GM23338 (cell line): ENCODE measurements at regions not wholly inside any gene's neighbourhood (a gene's known extent, or its start where the extent isn't known, plus 50 kb on each side); places are given as distances from the start of the nearest gene placed in this dataset.

Experiments
- CREB1 ChIP-seq: fragments of 250-450 bp; sonication (Bioruptor Pico); IDR thresholded peaks from 2 replicates; pipeline ENCODE4 v1.5.0; 2020; ENCODE audit warnings: low read depth, mild to moderate bottlenecking, moderate library complexity
- TF ChIP-seq, protein P1 (sequence below): fragments of 250-450 bp; sonication (Bioruptor Pico); IDR thresholded peaks from 2 replicates; pipeline ENCODE4 v1.5.0; 2020; ENCODE audit warnings: mild to moderate bottlenecking, moderate library complexity
- TF ChIP-seq, protein P2 (sequence below): IDR thresholded peaks from 2 replicates; pipeline ENCODE4 v1.6.1; 2016; ENCODE audit warnings: antibody characterized with exemption
- TF ChIP-seq, protein P3 (sequence below): IDR thresholded peaks from one replicate; pipeline ENCODE4 v1.6.1; 2018; ENCODE audit warnings: antibody characterized with exemption; ENCODE audit not compliant: unreplicated experiment

DNA sequence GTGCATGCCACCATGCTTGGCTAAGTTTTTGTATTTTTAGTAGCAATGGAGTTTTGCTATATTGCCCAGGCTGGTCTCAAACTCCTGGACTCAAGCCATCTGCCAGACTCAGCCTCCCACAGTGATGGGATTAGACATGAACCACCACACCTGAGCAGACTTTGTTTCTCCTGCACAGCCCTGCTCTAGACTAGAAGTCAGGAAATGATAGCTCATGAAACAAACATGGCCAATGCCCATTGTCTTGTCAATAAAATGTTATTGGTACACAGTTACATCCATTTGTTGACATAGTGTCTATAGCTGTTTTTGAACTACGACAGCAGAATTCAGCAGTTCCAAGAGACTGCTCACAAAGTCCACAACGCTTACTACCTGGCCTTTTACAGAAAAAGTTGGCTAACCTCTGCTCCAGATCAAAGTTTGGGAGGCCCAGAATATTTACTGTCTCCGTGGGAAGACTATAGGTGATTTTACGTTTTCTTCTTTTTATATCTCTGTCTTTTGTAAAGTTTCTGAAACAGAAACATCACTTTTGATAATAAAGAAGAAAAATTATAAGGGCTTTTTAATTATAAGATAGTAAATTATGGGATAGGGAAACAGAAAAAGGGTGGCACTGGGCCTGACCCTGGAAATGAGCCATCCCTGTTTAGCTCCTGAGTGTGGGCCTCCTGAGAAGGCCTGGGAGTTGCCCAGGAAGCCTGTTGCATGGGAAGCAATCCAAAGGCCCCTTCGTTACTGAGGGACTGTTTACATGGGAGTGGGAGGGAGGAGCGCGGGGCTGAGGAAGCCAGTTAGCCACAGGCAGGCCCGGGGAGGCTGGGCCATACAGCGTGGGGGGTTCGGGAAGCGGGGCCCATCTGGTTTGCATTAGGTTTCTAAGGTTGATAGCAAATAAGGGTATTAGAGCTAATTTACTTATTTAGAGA, 201.5 kb downstream of the IRF8 start (continued):
- TF ChIP-seq, protein P1, sequence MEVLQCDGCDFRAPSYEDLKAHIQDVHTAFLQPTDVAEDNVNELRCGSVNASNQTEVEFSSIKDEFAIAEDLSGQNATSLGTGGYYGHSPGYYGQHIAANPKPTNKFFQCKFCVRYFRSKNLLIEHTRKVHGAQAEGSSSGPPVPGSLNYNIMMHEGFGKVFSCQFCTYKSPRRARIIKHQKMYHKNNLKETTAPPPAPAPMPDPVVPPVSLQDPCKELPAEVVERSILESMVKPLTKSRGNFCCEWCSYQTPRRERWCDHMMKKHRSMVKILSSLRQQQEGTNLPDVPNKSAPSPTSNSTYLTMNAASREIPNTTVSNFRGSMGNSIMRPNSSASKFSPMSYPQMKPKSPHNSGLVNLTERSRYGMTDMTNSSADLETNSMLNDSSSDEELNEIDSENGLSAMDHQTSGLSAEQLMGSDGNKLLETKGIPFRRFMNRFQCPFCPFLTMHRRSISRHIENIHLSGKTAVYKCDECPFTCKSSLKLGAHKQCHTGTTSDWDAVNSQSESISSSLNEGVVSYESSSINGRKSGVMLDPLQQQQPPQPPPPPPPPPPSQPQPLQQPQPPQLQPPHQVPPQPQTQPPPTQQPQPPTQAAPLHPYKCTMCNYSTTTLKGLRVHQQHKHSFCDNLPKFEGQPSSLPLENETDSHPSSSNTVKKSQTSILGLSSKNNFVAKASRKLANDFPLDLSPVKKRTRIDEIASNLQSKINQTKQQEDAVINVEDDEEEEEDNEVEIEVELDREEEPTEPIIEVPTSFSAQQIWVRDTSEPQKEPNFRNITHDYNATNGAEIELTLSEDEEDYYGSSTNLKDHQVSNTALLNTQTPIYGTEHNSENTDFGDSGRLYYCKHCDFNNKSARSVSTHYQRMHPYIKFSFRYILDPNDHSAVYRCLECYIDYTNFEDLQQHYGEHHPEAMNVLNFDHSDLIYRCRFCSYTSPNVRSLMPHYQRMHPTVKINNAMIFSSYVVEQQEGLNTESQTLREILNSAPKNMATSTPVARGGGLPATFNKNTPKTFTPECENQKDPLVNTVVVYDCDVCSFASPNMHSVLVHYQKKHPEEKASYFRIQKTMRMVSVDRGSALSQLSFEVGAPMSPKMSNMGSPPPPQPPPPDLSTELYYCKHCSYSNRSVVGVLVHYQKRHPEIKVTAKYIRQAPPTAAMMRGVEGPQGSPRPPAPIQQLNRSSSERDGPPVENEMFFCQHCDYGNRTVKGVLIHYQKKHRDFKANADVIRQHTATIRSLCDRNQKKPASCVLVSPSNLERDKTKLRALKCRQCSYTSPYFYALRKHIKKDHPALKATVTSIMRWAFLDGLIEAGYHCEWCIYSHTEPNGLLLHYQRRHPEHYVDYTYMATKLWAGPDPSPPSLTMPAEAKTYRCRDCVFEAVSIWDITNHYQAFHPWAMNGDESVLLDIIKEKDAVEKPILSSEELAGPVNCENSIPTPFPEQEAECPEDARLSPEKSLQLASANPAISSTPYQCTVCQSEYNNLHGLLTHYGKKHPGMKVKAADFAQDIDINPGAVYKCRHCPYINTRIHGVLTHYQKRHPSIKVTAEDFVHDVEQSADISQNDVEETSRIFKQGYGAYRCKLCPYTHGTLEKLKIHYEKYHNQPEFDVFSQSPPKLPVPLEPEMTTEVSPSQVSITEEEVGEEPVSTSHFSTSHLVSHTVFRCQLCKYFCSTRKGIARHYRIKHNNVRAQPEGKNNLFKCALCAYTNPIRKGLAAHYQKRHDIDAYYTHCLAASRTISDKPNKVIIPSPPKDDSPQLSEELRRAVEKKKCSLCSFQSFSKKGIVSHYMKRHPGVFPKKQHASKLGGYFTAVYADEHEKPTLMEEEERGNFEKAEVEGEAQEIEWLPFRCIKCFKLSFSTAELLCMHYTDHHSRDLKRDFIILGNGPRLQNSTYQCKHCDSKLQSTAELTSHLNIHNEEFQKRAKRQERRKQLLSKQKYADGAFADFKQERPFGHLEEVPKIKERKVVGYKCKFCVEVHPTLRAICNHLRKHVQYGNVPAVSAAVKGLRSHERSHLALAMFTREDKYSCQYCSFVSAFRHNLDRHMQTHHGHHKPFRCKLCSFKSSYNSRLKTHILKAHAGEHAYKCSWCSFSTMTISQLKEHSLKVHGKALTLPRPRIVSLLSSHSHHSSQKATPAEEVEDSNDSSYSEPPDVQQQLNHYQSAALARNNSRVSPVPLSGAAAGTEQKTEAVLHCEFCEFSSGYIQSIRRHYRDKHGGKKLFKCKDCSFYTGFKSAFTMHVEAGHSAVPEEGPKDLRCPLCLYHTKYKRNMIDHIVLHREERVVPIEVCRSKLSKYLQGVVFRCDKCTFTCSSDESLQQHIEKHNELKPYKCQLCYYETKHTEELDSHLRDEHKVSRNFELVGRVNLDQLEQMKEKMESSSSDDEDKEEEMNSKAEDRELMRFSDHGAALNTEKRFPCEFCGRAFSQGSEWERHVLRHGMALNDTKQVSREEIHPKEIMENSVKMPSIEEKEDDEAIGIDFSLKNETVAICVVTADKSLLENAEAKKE (CRISPR knock-in tag) = no peak
- TF ChIP-seq, protein P2, sequence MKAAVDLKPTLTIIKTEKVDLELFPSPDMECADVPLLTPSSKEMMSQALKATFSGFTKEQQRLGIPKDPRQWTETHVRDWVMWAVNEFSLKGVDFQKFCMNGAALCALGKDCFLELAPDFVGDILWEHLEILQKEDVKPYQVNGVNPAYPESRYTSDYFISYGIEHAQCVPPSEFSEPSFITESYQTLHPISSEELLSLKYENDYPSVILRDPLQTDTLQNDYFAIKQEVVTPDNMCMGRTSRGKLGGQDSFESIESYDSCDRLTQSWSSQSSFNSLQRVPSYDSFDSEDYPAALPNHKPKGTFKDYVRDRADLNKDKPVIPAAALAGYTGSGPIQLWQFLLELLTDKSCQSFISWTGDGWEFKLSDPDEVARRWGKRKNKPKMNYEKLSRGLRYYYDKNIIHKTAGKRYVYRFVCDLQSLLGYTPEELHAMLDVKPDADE = no peak
- TF ChIP-seq, protein P3, sequence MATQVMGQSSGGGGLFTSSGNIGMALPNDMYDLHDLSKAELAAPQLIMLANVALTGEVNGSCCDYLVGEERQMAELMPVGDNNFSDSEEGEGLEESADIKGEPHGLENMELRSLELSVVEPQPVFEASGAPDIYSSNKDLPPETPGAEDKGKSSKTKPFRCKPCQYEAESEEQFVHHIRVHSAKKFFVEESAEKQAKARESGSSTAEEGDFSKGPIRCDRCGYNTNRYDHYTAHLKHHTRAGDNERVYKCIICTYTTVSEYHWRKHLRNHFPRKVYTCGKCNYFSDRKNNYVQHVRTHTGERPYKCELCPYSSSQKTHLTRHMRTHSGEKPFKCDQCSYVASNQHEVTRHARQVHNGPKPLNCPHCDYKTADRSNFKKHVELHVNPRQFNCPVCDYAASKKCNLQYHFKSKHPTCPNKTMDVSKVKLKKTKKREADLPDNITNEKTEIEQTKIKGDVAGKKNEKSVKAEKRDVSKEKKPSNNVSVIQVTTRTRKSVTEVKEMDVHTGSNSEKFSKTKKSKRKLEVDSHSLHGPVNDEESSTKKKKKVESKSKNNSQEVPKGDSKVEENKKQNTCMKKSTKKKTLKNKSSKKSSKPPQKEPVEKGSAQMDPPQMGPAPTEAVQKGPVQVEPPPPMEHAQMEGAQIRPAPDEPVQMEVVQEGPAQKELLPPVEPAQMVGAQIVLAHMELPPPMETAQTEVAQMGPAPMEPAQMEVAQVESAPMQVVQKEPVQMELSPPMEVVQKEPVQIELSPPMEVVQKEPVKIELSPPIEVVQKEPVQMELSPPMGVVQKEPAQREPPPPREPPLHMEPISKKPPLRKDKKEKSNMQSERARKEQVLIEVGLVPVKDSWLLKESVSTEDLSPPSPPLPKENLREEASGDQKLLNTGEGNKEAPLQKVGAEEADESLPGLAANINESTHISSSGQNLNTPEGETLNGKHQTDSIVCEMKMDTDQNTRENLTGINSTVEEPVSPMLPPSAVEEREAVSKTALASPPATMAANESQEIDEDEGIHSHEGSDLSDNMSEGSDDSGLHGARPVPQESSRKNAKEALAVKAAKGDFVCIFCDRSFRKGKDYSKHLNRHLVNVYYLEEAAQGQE = no peak
- no peak for TF ChIP-seq CREB1 (CRISPR knock-in tag)
